DND-41 (cell line): ENCODE measurements at regions not wholly inside any gene's neighbourhood (a gene's known extent, or its start where the extent isn't known, plus 50 kb on each side); places are given as distances from the start of the nearest gene placed in this dataset.

ENCODE experiments used
- ATAC-seq: fragments of 200-7000 bp; cut with Tn5 transposase; 3 replicates; pipeline ENCODE4 v1.9.1; 2021; ENCODE audit warnings: low read depth; ENCODE audit not compliant: insufficient read depth
- DNase-seq: peaks from one replicate; pipeline ENCODE4 v3.0.0-alpha.2; 2020
- H2AFZ ChIP-seq: 2 replicates; pipeline ENCODE4 v1.6.0; 2012; ENCODE audit warnings: low read depth, low read length
- H3K27ac ChIP-seq: 2 replicates; pipeline ENCODE4 v1.5.1; 2012; ENCODE audit warnings: low read length, inconsistent platforms
- H3K27me3 ChIP-seq: fragments of 200-600 bp; sonication (generic); 2 replicates; pipeline ENCODE4 v1.6.0; 2012; ENCODE audit warnings: low read length, mild to moderate bottlenecking, inconsistent platforms; ENCODE audit not compliant: insufficient read depth, poor library complexity
- H3K36me3 ChIP-seq: 2 replicates; pipeline ENCODE4 v1.5.1; 2012; ENCODE audit warnings: low read length, inconsistent platforms; ENCODE audit not compliant: insufficient read depth
- H3K4me1 ChIP-seq: 2 replicates; pipeline ENCODE4 v1.5.1; 2012; ENCODE audit warnings: mild to moderate bottlenecking, low read length; ENCODE audit not compliant: insufficient read depth
- H3K4me2 ChIP-seq: 2 replicates; pipeline ENCODE4 v1.6.0; 2012; ENCODE audit warnings: mild to moderate bottlenecking, moderate library complexity, low read length, inconsistent platforms; ENCODE audit not compliant: insufficient read depth
- H3K4me3 ChIP-seq, 2 experiments: fragments of 200-600 bp in 1 of 2; shearing (Covaris generic) in 1 of 2; 2 replicates each; pipeline ENCODE4 v1.5.1; 2012 to 2016; ENCODE audit warnings: inconsistent platforms in 2 of 2, low read length in 2 of 2, mild to moderate bottlenecking in 2 of 2, low read depth in 1 of 2, moderate library complexity in 1 of 2
- H3K79me2 ChIP-seq: 2 replicates; pipeline ENCODE4 v1.6.0; 2012; ENCODE audit warnings: low read length, inconsistent platforms; ENCODE audit not compliant: insufficient read depth
- H3K9ac ChIP-seq: 2 replicates; pipeline ENCODE4 v1.6.0; 2012; ENCODE audit warnings: low read depth, mild to moderate bottlenecking, inconsistent platforms, low read length, moderate library complexity
- H3K9me3 ChIP-seq: 2 replicates; pipeline ENCODE4 v1.5.1; 2012; ENCODE audit warnings: low read length, moderate library complexity, mild to moderate bottlenecking, inconsistent platforms; ENCODE audit not compliant: insufficient read depth, severe bottlenecking
- H4K20me1 ChIP-seq: 2 replicates; pipeline ENCODE4 v1.6.0; 2012; ENCODE audit warnings: low read length; ENCODE audit not compliant: insufficient read depth
- EZH2 ChIP-seq: IDR thresholded peaks from 3 replicates; pipeline ENCODE4 v1.6.1; 2012; ENCODE audit warnings: borderline replicate concordance, low read depth, mild to moderate bottlenecking, moderate library complexity, low read length, inconsistent platforms; ENCODE audit not compliant: severe bottlenecking
- TF ChIP-seq, protein P1 (sequence below): IDR thresholded peaks from 2 replicates; pipeline ENCODE4 v1.5.1; 2012; ENCODE audit warnings: borderline replicate concordance, low read length, moderate library complexity, mild to moderate bottlenecking; ENCODE audit not compliant: poor library complexity, severe bottlenecking; ENCODE audit errors: extremely low read depth

DNA sequence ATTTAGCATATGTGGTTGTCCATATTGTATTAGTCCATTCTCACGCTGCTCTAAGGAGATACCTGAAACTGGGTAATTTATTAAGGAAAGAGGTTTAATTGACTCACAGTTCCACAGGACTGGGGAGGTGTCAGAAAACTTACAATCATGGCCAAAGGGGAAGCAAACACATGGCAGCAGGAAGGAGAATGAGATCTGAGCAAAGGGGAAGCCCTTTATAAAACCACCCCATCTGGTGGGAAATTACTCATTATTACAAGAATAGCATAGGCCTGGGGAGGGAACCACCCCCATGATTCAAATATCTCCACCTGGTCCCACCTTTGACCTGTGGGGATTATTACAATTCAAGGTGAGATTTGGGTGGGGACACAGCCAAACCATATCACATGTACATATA, 122.6 kb upstream of the ANK2 start:
- Histone ChIP-seq H4K20me1 (no peaks in the 10 kb centered on the region), H3K27ac (no peak overlapping the region), H3K79me2 (no peaks in the 10 kb centered on the region), H3K36me3 (no peaks in the 10 kb centered on the region), H3K9ac (no peak overlapping the region), H3K9me3 (no peaks in the 10 kb centered on the region), H2AFZ (no peak overlapping the region), H3K4me2 (no peak overlapping the region), H3K4me3 (no peak overlapping the region), H3K4me1 (no peaks in the 10 kb centered on the region), H3K27me3 (no peaks in the 10 kb centered on the region)
- TF ChIP-seq, protein P1, sequence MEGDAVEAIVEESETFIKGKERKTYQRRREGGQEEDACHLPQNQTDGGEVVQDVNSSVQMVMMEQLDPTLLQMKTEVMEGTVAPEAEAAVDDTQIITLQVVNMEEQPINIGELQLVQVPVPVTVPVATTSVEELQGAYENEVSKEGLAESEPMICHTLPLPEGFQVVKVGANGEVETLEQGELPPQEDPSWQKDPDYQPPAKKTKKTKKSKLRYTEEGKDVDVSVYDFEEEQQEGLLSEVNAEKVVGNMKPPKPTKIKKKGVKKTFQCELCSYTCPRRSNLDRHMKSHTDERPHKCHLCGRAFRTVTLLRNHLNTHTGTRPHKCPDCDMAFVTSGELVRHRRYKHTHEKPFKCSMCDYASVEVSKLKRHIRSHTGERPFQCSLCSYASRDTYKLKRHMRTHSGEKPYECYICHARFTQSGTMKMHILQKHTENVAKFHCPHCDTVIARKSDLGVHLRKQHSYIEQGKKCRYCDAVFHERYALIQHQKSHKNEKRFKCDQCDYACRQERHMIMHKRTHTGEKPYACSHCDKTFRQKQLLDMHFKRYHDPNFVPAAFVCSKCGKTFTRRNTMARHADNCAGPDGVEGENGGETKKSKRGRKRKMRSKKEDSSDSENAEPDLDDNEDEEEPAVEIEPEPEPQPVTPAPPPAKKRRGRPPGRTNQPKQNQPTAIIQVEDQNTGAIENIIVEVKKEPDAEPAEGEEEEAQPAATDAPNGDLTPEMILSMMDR: no peak
- TF ChIP-seq EZH2: no peak
- DNase-seq (no peak), ATAC-seq (no peak)

DNA sequence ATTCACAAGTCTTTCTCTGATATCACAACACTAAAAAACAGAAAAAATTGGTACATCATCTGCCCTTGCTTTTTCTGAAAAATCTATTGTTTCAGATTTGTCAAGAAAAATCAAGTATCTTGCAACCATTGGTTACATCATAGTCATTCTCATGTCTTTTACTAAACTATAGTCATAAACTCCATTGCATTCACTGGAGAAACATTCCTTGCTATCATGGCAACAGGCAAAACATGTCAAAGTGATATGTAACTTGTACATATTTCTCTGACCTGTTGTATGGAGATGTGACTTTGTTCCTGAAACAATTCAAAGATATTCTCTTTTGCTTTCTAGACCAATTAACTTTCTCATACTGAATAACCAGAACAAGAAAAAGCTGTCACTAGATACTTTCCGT, 121.9 kb upstream of the ANK2 start:
- no peak overlapping the region for H3K4me3 ChIP-seq
- no peak overlapping the region for H3K9ac ChIP-seq
- H3K27me3 ChIP-seq: no peaks in the 10 kb centered on the region
- H3K36me3 ChIP-seq: no peaks in the 10 kb centered on the region
- no peak overlapping the region for H3K27ac ChIP-seq
- H3K79me2 ChIP-seq: no peaks in the 10 kb centered on the region
- ATAC-seq (no peak), DNase-seq (no peak)
- no peak overlapping the region for H3K4me2 ChIP-seq
- no peak for TF ChIP-seq EZH2
- TF ChIP-seq, protein P1: no peak
- H2AFZ ChIP-seq: no peak overlapping the region
- no peaks in the 10 kb centered on the region for H3K4me1 ChIP-seq
- H3K9me3 ChIP-seq: no peaks in the 10 kb centered on the region
- H4K20me1 ChIP-seq: no peaks in the 10 kb centered on the region

DNA sequence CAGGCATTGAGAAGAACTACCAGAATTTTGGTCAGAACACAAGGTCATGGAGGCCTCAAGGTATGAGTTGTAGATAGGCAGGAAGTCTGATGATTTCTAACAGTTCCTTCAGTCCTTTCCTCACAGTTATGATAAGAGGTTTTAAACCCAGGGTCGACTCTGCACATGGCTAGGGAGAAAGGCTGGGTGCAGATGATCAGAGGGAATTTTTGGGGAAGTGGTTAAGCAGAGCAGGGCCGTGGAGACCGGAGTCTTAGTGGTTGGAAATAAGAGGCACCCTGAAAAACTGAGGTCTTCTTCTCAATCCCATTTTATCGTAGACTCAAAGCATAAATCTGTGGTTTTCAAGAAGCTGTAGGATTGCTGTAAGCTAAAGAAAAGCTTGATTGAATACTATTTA, 118.5 kb upstream of the ANK2 start:
- H3K27me3 ChIP-seq: no peaks in the 10 kb centered on the region
- no peak overlapping the region for H3K27ac ChIP-seq
- no peaks in the 10 kb centered on the region for H3K36me3 ChIP-seq
- no peak overlapping the region for H3K4me3 ChIP-seq
- no peaks in the 10 kb centered on the region for H3K79me2 ChIP-seq
- no peaks in the 10 kb centered on the region for H4K20me1 ChIP-seq
- ATAC-seq: no peak
- TF ChIP-seq, protein P1: no peak
- TF ChIP-seq EZH2: no peak
- no peaks in the 10 kb centered on the region for H3K4me1 ChIP-seq
- H2AFZ ChIP-seq: no peak overlapping the region
- no peak overlapping the region for H3K4me2 ChIP-seq
- no peaks in the 10 kb centered on the region for H3K9me3 ChIP-seq
- H3K9ac ChIP-seq: no peak overlapping the region
- no peak for DNase-seq

DNA sequence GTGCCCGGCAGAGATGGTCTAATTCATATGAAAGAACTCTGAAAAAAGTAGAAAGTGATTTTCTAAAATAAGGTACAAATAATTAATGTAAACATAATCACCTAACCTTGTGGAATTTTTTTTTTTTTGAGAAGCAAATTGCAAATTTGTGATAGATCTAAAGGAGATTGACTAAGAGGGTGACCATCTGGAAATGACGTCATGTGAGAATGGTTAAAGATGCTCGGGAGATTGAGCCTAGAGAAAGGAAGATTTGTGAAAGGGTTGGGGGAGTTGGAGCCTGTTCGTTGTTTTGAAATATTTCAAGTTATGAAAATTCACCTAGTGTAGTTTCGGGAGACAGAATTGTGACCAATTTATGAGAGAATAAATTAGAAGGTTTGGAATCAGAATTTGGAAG, 115.7 kb upstream of the ANK2 start:
- Histone ChIP-seq H3K4me1 (no peaks in the 10 kb centered on the region), H3K9ac (no peak overlapping the region), H3K9me3 (no peaks in the 10 kb centered on the region), H3K4me2 (no peak overlapping the region), H3K79me2 (no peaks in the 10 kb centered on the region), H3K27me3 (no peaks in the 10 kb centered on the region), H3K4me3 (no peak overlapping the region), H2AFZ (no peak overlapping the region), H3K36me3 (no peaks in the 10 kb centered on the region), H4K20me1 (no peaks in the 10 kb centered on the region), H3K27ac (no peak overlapping the region)
- TF ChIP-seq, protein P1: no peak
- TF ChIP-seq EZH2: no peak
- ATAC-seq (no peak), DNase-seq (no peak)
